Psoas muscle (tissue), 7 donors: ENCODE measurements at regions not wholly inside any gene's neighbourhood (a gene's known extent, or its start where the extent isn't known, plus 50 kb on each side); places are given as distances from the start of the nearest gene placed in this dataset.

ENCODE experiments used
- ATAC-seq, 4 donors: fragments of 200-7000 bp; cut with Tn5 transposase; one replicate each; pipeline ENCODE4 v1.9.1; 2020; ENCODE audit warnings: moderate library complexity in 3 of 4, mild to moderate bottlenecking in 2 of 4
- DNase-seq, 2 donors: peaks; one replicate each; pipeline ENCODE4 v3.0.0-alpha.2; 2020
- H3K27ac ChIP-seq: fragments of 200-600 bp; one replicate; pipeline ENCODE4 v1.8.0; 2022
- H3K27me3 ChIP-seq, 3 donors: fragments of 200-600 bp in 1 of 3; one replicate each; pipeline versions ENCODE4 v1.6.1 to v1.8.0; 2013 to 2022; ENCODE audit warnings: low read length in 2 of 3, mild to moderate bottlenecking in 2 of 3, moderate library complexity in 1 of 3; ENCODE audit not compliant: insufficient read depth in 3 of 3
- H3K36me3 ChIP-seq, 2 donors: fragments of 200-600 bp in 1 of 2; one replicate each; pipeline versions ENCODE4 v1.6.1 to v1.8.0; 2013 to 2022; ENCODE audit warnings: low read depth in 1 of 2, mild to moderate bottlenecking in 1 of 2, moderate library complexity in 1 of 2; ENCODE audit not compliant: insufficient read depth in 1 of 2
- H3K4me1 ChIP-seq: fragments of 200-600 bp; one replicate; pipeline ENCODE4 v1.8.0; 2022
- H3K4me3 ChIP-seq: fragments of 200-600 bp; one replicate; pipeline ENCODE4 v1.8.0; 2022; ENCODE audit warnings: mild to moderate bottlenecking
- H3K9me3 ChIP-seq: fragments of 200-600 bp; one replicate; pipeline ENCODE4 v1.8.0; 2022
- CTCF ChIP-seq: fragments of 200-600 bp; IDR thresholded peaks from one replicate; pipeline ENCODE4 v1.8.0; 2022; ENCODE audit warnings: antibody characterized with exemption
- WGBS, 3 donors: extraction: QIAGEN DNeasy Blood & Tissue Kit; methylation state at CpG; one replicate each; pipeline versions ENCODE4 v1.1.6 to v1.1.7; 2013; 5-methylcytosine and 5-hydroxymethylcytosine counted together
- intact Hi-C, 2 donors: fragments of 100-400 bp; cut with DNase I; formaldehyde crosslinking; loops; one replicate each; pipeline versions ENCODE4 v1.11.0 to v1.14.2; 2022
- donor health status: healthy with polysubstance abuse.
- donor health status: DM: no; HTN: no; CAD: no; lungs with moderate emphysema.
- donor health status: Bipolar disorder and iron deficiency.
- donor health status: healthy.
- donor health status: DM: yes; HTN: yes; CAD: no.
- donor health status: DM: no; HTN: no; CAD: no.
- donor health status: DM: yes; HTN: yes; CAD: no.

GRCh38 chr9:126215486-126215885 lies 111.1 kb upstream of the MVB12B start:
- DNase-seq: no peak
- intact Hi-C loops: no loop called here
- peaks cover 13% of the 10 kb centered on the region for H3K9me3 ChIP-seq
- H3K4me1 ChIP-seq: no peaks in the 10 kb centered on the region
- no peak overlapping the region for H3K27ac ChIP-seq
- H3K36me3 ChIP-seq: no peaks in the 10 kb centered on the region
- peaks cover 0 to 36% (median 13%) of the 10 kb centered on the region in 3 donors for H3K27me3 ChIP-seq
- 77 to 89% (median 77%) methylated on average over 4 of the region's 4 CpGs for WGBS, 3 donors
- no peak for TF ChIP-seq CTCF
- ATAC-seq: no peak
- H3K4me3 ChIP-seq: no peak overlapping the region

GRCh38 chr9:126216826-126217225 lies 109.8 kb upstream of the MVB12B start:
- Histone ChIP-seq H3K4me1 (no peaks in the 10 kb centered on the region), H3K27me3 (peaks cover 0 to 43% (median 11%) of the 10 kb centered on the region in 3 donors), H3K9me3 (peaks cover 15% of the 10 kb centered on the region), H3K36me3 (no peaks in the 10 kb centered on the region), H3K27ac (no peak overlapping the region), H3K4me3 (no peak overlapping the region)
- TF ChIP-seq CTCF: no peak
- intact Hi-C loops: no loop called here
- WGBS, 3 donors: 81 to 88% (median 81%) methylated on average over 4 of the region's 4 CpGs
- ATAC-seq: no peak
- no peak for DNase-seq

GRCh38 chr9:126217250-126217653 lies 109.4 kb upstream of the MVB12B start:
- no peaks in the 10 kb centered on the region for H3K36me3 ChIP-seq
- DNase-seq (no peak), ATAC-seq (no peak)
- WGBS, 3 donors: 41 to 62% (median 58%) methylated on average over 5 of the region's 5 CpGs
- H3K27me3 ChIP-seq: peaks cover 0 to 48% (median 13%) of the 10 kb centered on the region in 3 donors
- H3K27ac ChIP-seq: no peak overlapping the region
- H3K9me3 ChIP-seq: peaks cover 19% of the 10 kb centered on the region
- no peak for TF ChIP-seq CTCF
- H3K4me3 ChIP-seq: no peak overlapping the region
- no peaks in the 10 kb centered on the region for H3K4me1 ChIP-seq
- intact Hi-C loops: no loop called here

- WGBS, 3 donors: 67 to 74% (median 70%) methylated on average over 7 of the region's 7 CpGs
- TF ChIP-seq CTCF: no peak
Observed at GRCh38 chr9:126217797-126218196, 108.8 kb upstream of the MVB12B start.

GRCh38 chr9:126218359-126219125 lies 108.1 kb upstream of the MVB12B start:
- WGBS, 3 donors: 70 to 76% (median 73%) methylated on average over 10 of the region's 10 CpGs
- Histone ChIP-seq H3K4me1 (no peaks in the 10 kb centered on the region), H3K27ac (no peak overlapping the region), H3K27me3 (peaks cover 0 to 60% (median 25%) of the 10 kb centered on the region in 3 donors), H3K4me3 (no peak overlapping the region), H3K9me3 (peaks cover 14% of the 10 kb centered on the region), H3K36me3 (no peaks in the 10 kb centered on the region)
- ATAC-seq: no peak
- intact Hi-C loops: no loop called here
- no peak for TF ChIP-seq CTCF
- DNase-seq: no peak

More at GRCh38 chr9:126217797-126218196, 108.8 kb upstream of the MVB12B start:
- Histone ChIP-seq H3K9me3 (peaks cover 19% of the 10 kb centered on the region), H3K27ac (no peak overlapping the region), H3K4me3 (no peak overlapping the region), H3K4me1 (no peaks in the 10 kb centered on the region), H3K27me3 (peaks cover 0 to 53% (median 18%) of the 10 kb centered on the region in 3 donors), H3K36me3 (no peaks in the 10 kb centered on the region)
- intact Hi-C loops: no loop called here
- no peak for DNase-seq
- no peak for ATAC-seq
